Ascending aorta (tissue), 2 donors: ENCODE measurements at regions not wholly inside any gene's neighbourhood (a gene's known extent, or its start where the extent isn't known, plus 50 kb on each side); places are given as distances from the start of the nearest gene placed in this dataset.

ENCODE experiments used
- DNase-seq, 2 donors: peaks; one replicate each; pipeline ENCODE4 v3.0.0-alpha.2; 2019; ENCODE audit warnings: low spot score in 2 of 2
- H3K27ac ChIP-seq, 2 donors: fragments of 200-600 bp; sonication (generic); one replicate each; pipeline ENCODE4 v1.5.1; 2016 to 2017; ENCODE audit warnings: mild to moderate bottlenecking in 1 of 2
- H3K27me3 ChIP-seq: fragments of 200-600 bp; sonication (generic); one replicate; pipeline ENCODE4 v1.5.1; 2017
- H3K36me3 ChIP-seq, 2 donors: fragments of 200-600 bp; sonication (generic); one replicate each; pipeline ENCODE4 v1.5.1; 2016
- H3K4me1 ChIP-seq, 2 donors: fragments of 200-600 bp; sonication (generic); one replicate each; pipeline ENCODE4 v1.5.1; 2016 to 2017; ENCODE audit warnings: mild to moderate bottlenecking in 1 of 2
- H3K4me3 ChIP-seq, 2 donors: fragments of 200-600 bp; sonication (generic); one replicate each; pipeline ENCODE4 v1.5.1; 2016 to 2017; ENCODE audit warnings: mild to moderate bottlenecking in 1 of 2
- H3K9me3 ChIP-seq, 2 donors: fragments of 200-600 bp; sonication (generic); one replicate each; pipeline ENCODE4 v1.5.1; 2016
- CTCF ChIP-seq, 3 experiments: fragments of 200-600 bp in 2 of 3; fragments of 450-650 bp in 1 of 3; sonication (generic) in 2 of 3; IDR thresholded peaks; one replicate each; pipeline ENCODE4 v1.5.1; 2016 to 2019; ENCODE audit warnings: antibody characterized with exemption in 3 of 3, mild to moderate bottlenecking in 1 of 3, moderate library complexity in 1 of 3
- intact Hi-C: fragments of 100-400 bp; cut with DNase I; formaldehyde crosslinking; loops from one replicate; pipeline ENCODE4 v1.15.1; 2023

GRCh38 chr9:75570538-75570937, 319.9 kb upstream of the PCSK5 start:
- H3K4me3 ChIP-seq = no peak overlapping the region
- H3K27ac ChIP-seq = no peak overlapping the region
- H3K27me3 ChIP-seq = no peaks in the 10 kb centered on the region
- intact Hi-C loops = no loop called here
- H3K9me3 ChIP-seq = peaks cover 0 to 3% of the 10 kb centered on the region in 2 donors
- H3K36me3 ChIP-seq = no peaks in the 10 kb centered on the region
- no peak for DNase-seq
- TF ChIP-seq CTCF (IDR thresholded peaks at IDR 0.05) = no peak
- no peaks in the 10 kb centered on the region for H3K4me1 ChIP-seq

- H3K4me1 ChIP-seq = no peaks in the 10 kb centered on the region
- H3K36me3 ChIP-seq = no peaks in the 10 kb centered on the region
- no peak for TF ChIP-seq CTCF (IDR thresholded peaks at IDR 0.05)
- H3K27me3 ChIP-seq = no peaks in the 10 kb centered on the region
- intact Hi-C loops = no loop called here
- no peak for DNase-seq
- H3K9me3 ChIP-seq = no peaks in the 10 kb centered on the region
- no peak overlapping the region for H3K4me3 ChIP-seq
- H3K27ac ChIP-seq = no peak overlapping the region
Observed at GRCh38 chr9:75574569-75574968, 315.9 kb upstream of the PCSK5 start.

- Histone ChIP-seq H3K27me3 (no peaks in the 10 kb centered on the region), H3K4me3 (no peak overlapping the region), H3K4me1 (no peaks in the 10 kb centered on the region), H3K36me3 (no peaks in the 10 kb centered on the region), H3K27ac (no peak overlapping the region), H3K9me3 (no peaks in the 10 kb centered on the region)
- DNase-seq = no peak
- no peak for TF ChIP-seq CTCF (IDR thresholded peaks at IDR 0.05)
- intact Hi-C loops = no loop called here
Observed at GRCh38 chr9:75582870-75583269, 307.6 kb upstream of the PCSK5 start.

GRCh38 chr9:75588808-75589207, 301.7 kb upstream of the PCSK5 start:
- TF ChIP-seq CTCF (IDR thresholded peaks at IDR 0.05) = no peak
- H3K4me1 ChIP-seq = no peaks in the 10 kb centered on the region
- intact Hi-C loops = no loop called here

GRCh38 chr9:75589497-75589896, 301.0 kb upstream of the PCSK5 start:
- no peak for TF ChIP-seq CTCF (IDR thresholded peaks at IDR 0.05)
- DNase-seq = no peak
- no peaks in the 10 kb centered on the region for H3K36me3 ChIP-seq
- no peak overlapping the region for H3K27ac ChIP-seq
- no peaks in the 10 kb centered on the region for H3K27me3 ChIP-seq
- no peaks in the 10 kb centered on the region for H3K9me3 ChIP-seq
- intact Hi-C loops = no loop called here
- no peak overlapping the region for H3K4me3 ChIP-seq
- no peaks in the 10 kb centered on the region for H3K4me1 ChIP-seq

More at GRCh38 chr9:75588808-75589207, 301.7 kb upstream of the PCSK5 start:
- Histone ChIP-seq H3K27me3 (no peaks in the 10 kb centered on the region), H3K27ac (no peak overlapping the region), H3K4me3 (no peak overlapping the region), H3K36me3 (no peaks in the 10 kb centered on the region), H3K9me3 (no peaks in the 10 kb centered on the region)
- DNase-seq = no peak

GRCh38 chr9:75591972-75592371, 298.5 kb upstream of the PCSK5 start:
- no peak overlapping the region for H3K4me3 ChIP-seq
- H3K4me1 ChIP-seq = no peaks in the 10 kb centered on the region
- no peaks in the 10 kb centered on the region for H3K9me3 ChIP-seq
- H3K27ac ChIP-seq = no peak overlapping the region
- no peaks in the 10 kb centered on the region for H3K27me3 ChIP-seq
- no peaks in the 10 kb centered on the region for H3K36me3 ChIP-seq
- TF ChIP-seq CTCF (IDR thresholded peaks at IDR 0.05) = no peak
- DNase-seq = no peak
- intact Hi-C loops = no loop called here
